Middle frontal gyrus (tissue), 1 donor: ENCODE measurements at regions not wholly inside any gene's neighbourhood (a gene's known extent, or its start where the extent isn't known, plus 50 kb on each side); places are given as distances from the start of the nearest gene placed in this dataset.

Experiments used
- DNase-seq: peaks from one replicate; pipeline ENCODE4 v3.0.0-alpha.2; 2015; ENCODE audit warnings: low spot score; ENCODE audit errors: extremely low spot score

DNA sequence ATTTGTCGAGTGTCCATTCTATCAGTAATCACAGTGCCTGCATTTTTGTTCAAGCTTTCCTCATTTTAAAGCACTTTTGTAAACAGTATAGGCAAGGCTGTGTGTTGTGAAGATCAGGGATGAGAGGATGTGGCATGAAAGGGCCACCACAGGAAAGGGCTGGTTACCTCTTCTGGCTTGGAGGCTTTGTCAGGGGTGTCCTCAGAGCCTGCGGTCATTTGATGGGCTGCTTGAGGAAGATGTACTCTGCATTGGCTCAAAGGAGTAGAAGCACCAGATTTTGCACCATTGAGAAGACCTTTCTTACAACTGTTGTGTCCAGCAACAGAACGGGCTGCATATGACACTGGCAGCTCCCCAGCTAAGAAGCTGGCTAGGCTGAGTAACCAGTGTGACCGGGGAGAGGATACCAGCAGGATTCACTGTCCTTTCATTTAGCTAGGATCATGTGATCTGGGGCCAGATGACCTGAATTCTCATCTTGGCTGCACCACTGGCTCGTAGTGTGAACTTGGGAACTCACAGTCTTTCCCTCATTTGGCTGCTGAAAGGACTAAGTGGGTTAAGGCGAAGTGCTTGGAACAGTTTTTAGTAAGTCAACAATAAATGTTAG lies 380.2 kb downstream of the FGF9 start:
- no peak for DNase-seq

DNA sequence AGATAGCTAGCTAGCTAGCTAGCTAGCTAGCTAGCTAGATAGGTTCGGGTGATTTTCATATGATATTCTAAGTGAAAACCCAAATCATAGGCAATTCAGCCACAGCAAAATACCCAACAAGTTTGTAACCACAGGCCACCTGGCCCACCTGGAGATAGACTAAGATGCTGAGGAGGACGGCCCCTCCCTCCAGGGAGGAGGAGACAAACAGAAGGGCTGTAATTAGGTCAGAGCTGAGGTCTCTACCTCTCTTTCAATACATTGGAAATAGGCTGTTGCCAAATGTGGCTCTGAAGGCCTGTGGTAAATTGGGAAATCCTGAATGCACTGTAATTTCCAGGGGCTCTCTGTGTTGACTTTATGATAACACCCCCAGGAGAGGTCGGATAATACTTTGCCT lies 382.2 kb downstream of the FGF9 start:
- DNase-seq: no peak

DNA sequence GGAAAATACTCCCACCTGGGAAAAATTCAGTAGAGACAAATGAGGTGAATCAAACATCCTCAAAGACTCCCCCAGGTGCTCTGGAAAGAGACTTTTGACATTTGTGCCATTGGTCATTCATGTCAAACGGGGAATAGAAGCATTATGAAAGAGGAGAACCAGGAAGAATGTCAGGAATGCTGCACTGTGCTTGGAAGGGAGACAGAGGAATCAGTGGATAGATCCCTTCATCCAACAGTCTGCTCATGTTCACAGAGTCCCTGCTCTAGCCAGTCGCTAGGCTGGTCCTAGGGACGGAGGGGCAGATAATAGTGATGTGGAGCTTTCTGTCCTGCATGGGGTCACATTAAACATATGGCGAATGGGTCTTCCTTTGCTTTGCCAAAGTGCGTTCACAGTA lies 384.4 kb downstream of the FGF9 start:
- DNase-seq: no peak

DNA sequence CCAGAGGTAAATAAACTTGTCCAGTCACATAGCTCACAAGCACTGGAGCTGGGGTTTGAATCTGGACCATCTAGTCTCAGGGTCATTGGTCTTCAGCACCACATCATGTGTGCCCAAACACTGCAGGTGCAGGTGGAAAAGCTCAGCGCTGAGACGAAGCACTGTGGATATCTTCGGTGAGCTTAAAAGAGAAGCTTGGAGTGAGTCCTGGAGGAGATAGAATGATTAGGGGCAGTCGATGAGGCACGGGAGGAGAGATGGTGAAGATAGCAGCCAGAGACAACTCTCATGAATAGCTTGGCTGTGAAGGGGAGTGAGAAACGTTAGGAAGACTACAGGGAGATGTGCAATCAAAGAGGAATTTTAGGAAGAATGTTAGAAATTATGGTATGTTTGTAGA lies 389.3 kb downstream of the FGF9 start:
- no peak for DNase-seq

DNA sequence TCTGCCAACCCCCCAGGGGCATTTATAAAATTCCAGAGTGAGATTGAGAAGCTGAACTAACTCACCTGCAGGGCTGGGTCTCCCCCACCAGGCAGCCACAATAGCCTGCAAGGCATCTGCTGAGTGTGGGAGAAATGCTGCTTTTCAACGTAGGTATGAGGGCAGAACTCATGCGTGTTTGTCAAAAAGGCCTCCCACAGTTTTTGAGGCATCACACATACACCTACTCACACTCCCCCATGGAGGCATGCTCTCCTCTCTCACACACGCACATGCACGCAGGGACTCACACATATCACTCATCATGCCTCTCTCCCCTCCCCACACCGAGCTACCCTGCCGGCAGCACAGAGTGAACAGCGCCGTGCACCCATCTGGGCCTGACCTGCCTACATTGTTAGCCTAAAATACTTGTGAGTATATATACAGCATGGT lies 390.5 kb downstream of the FGF9 start:
- DNase-seq: no peak

DNA sequence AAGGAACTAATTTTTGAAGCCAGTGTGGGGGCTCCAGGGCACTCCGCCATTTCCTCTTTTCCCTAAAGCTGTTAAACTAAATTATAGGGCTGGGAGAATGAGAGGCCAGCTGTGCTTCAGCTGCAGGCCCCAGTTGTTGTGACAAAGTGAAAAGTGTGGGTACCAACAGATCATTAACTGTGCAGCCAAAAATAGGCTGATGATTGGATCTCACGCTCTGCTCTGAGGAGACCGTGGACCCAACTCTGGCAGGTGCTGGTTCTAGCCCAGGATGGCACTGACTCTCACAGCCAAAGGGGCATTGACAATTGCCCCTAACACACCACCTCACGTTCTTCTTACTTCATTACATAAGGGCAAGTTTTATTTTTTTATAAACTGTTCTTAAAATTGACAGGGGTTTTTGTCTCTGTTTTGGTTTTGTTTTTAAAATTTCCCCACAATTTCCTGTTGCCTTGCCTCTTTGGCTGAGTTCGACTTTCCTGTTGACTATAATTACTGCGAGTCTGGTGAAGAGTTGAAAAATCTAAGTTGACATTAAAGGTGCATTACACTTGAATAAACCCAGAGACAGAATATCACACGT lies 391.0 kb downstream of the FGF9 start:
- no peak for DNase-seq

DNA sequence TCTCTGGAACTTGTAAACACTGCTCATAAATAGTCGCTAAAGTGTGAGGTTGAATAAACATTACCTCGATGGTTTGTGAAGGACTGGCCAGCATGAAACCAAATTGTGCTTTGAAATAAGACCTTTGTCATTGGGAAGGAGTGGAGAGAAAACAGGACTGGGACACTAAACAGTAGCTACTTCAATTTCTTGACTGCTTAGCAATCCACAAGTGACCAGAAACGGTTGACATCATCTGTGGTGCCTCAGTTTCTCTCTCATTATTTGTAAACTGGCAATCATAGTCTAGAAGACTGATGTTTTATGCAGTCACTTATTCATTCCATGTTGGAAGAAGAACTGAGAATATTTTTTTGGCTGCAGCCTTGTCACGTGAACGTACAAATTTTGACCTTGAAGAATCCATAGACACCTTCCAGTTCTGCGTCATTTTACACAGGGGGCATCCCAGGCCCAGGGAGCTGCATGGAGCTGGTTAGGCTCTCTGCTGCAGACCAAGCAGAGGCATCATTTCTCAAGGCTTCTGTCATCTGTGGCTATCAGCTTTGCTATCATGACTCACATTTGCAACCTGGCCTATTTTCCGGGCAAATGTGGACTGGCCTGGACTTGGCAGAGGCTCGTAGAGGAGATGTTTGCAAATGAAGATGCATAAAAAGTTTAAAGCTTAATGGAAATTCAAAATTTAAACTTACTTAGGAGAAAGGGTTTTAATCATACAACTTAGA lies 391.8 kb downstream of the FGF9 start:
- no peak for DNase-seq

DNA sequence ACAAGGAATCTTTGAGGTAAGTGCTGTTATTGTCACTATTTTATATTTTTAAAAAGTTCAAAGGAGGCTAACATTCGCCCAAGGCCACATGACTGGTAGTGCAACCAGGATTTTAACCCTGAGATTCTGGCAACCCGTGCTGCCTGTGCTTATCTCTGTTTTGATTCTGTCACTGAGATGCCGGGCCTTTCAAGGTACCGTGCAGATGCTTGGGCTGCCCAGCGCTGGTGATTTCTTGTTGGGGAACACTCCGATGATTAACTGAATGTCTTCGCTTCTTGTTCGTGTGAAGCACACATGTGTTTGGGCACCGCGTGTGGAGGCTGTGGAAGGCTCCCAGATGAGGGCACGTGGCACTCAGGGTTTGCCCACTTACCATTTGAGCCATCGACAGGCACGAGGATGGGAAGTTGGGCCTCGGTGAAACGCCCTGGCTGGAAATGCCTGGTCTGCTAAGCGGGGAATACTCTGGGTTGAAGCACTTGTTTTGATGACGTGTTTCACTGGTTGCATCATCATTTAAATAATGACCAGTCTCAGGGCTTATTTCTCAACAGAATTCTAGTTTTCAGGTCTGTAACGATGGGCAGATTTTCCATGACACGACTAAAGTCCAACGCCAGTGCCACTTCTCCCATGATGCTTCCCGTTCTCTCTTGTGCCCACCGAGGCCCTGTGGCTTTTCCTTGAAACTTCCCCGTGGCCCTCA lies 392.7 kb downstream of the FGF9 start:
- no peak for DNase-seq

DNA sequence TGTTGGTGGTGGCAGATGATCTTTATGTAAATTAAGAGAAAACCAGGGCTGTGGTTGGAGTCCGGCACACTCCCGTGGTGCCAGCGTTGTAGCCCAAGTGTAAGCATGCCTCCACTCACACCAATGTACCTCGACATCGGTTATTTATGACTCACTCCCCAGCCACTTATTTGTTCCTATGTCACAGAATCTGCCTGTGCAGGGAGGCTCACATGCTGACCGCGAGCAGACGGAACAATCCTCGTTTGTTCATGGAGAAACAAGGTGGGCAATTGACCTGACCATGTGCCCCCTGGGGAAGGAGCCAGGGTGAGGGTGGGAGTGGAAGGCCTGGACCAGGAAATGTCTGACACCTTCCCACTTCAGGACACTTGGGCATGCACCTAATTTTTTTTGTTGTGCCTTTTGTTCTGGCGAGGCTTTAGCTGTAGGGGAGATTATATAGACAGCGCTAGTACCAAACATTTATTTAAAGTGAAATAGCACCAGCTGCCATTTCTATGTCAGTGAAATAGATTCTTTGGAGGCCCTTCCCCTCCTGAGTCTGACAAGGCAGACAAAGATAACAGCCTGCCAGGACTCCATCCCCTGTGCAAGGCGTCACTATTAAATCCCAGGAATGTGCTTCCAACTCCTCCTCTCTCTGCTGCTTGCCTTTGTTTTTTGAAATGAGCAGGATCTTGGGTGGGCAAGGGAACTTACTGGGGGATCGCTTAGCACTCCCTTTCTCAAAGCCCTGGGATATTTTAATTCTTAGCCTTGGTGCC lies 394.2 kb downstream of the FGF9 start:
- DNase-seq: no peak

DNA sequence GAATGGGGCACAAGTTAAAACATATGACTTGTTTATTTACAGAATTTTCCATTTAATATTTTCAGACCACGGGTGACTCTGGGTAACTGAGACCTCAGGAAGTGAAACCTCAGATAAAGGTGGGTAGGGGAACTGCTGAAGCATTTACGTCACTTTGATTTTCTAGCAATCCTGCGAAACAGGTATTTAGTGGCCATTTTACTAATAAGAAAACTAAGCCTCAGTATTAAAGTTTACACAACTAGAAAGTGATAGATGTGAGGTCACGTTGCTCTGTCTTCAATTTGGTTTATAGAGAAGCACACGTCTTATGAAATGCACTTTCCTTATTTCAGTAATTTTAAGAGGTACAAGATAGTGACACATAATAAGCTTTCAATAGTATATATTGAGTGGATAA lies 402.8 kb downstream of the FGF9 start:
- no peak for DNase-seq

DNA sequence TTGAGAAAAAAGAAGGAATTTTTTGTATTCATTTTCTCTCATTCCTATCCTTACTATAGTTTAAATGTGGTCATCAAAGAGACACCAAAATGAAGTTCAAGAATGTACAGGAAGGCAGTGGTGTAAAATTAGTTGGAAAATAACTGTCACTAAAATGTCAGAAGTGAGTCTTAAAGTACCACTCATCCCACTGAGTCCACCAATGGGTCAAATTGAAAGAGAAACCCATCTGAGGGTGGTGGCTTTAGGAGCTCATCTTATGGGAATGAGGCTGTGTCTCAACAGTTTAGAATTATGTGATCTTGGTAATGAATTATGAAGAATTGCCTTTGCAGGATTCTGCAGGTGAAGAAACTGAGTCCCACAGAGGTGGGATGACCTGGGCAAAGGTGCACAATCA lies 403.5 kb downstream of the FGF9 start:
- DNase-seq: no peak

DNA sequence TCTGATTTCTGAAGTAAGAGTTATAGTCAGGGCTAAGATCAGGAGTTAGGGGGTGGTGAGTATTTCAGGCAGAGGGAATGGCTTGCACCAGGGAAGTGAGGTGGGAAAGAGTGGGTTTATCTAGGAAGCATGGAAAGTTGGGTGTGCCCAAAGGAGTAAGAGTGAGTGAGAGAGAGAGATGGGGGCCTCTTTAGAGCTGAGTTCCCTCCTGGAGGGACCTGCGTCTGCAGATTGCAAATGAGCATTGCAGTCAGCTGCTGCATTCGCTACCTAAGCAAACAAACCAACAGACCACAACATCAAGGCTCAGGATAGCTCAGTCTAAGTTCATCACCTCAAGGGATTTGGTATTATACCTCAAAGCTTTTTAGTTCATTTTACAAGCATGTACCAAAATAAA lies 405.8 kb downstream of the FGF9 start:
- DNase-seq: no peak

DNA sequence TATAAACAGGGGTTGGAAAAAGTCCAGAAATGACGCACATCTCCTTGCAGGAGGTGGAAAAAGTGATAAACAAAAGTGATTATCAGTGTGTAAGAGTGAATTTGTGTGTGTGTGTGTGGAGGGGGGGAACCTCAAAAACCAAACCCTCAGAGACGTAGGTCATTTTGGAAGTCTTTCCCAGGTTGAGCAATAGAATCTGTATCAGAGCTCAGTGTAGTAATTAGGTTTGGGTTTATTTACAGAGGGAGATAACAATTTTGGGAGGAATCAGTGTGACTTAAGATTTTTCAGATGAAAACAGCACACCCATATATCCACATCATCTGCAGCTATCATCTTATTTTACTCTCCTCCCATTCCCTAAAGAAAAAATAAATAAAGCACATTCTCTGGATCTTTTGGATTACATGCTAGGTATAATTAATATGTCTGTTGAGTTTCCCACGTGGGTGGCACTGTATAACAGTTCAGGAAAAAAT lies 406.4 kb downstream of the FGF9 start:
- no peak for DNase-seq

DNA sequence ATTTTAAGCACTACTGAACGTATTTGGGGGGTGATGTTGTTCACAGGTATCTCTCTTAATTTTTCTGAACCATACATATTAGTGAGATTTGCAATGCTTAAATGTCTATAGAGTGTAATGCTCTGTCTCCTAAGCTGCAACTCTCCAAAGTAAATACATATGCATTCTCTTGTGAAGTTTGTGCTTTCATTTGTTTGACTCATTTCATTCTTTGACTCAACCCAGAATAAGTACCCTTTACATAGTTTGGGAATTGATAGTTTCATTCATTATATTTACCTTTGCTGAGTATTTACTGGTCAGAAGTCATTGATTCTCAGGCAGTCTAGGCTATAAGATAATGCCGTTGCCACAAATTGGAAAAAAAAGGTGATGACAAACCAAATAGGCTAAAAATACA lies 406.9 kb downstream of the FGF9 start:
- DNase-seq: no peak

DNA sequence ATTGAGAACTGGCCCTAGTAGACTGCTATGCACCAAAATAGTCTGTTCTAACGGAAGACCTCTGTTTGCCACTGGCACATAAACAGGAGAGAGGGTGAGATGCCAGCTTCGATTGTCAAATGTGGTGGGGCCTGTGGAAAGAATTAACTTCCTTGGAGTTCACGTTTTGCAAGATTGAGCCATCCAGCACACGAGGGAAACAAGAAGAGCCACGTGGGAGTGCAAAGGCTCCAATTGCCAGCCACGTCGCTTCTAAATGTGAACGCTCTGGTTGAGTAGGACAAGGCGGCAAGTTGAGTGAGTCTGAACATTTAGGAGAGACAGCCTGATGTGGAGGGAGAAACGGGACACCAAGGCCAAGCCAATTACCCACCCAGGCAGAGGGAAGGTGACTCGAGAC lies 409.1 kb downstream of the FGF9 start:
- DNase-seq: no peak

DNA sequence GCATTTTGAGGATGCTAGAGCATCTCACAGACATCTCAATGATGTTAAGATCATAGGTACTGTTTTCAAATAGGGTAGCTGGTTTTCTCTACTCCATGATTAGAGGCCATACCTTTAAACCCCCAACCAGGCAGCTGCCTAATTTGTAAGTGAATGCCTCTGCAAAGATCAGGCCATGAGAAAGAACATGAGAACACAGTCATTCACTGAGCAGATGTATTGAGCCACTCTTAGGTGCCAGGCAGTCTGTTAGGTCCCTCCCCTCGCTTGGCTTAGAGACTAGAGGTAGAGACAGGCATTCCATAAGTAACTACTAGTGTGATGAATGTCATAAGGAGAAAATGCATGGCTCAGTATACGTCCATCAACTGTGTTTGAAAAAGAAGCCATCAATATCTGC lies 410.0 kb downstream of the FGF9 start:
- no peak for DNase-seq

DNA sequence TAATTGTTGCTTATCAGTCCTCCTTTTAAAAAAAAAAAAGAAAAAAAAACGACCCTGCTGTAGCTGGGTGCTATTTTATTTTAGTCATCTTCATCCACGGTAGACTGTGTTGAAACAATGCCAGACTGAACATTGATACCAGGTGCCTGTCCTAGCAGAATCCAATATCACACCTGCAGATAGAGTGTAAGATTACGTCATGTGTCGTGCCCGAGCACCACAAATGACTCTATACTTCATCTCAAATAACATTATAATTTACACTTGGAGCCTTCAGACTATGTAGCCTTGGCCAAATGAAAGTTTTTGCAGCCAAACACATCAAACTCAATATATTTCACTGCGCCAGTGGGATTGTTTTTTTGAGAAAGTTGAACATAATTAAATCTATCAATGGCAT lies 410.6 kb downstream of the FGF9 start:
- DNase-seq: no peak

DNA sequence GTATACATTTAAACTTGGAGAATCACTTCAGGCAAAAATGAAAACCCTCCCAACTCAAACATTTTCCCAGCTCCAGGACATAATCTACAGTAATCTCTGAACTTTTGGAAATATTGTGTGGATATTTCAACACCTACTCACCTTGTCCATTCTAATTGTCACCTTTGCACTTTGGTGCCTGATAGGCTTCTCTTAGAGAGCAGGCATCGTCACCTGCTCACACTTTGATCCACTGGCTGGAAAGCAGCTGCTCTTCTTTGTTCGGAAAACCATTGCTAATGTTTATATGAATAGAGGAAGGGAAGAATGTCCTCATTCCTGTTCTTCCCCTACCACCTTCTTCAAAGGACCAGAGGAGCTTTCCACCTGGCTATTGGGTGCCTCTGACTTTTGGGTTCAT lies 411.2 kb downstream of the FGF9 start:
- DNase-seq: no peak

DNA sequence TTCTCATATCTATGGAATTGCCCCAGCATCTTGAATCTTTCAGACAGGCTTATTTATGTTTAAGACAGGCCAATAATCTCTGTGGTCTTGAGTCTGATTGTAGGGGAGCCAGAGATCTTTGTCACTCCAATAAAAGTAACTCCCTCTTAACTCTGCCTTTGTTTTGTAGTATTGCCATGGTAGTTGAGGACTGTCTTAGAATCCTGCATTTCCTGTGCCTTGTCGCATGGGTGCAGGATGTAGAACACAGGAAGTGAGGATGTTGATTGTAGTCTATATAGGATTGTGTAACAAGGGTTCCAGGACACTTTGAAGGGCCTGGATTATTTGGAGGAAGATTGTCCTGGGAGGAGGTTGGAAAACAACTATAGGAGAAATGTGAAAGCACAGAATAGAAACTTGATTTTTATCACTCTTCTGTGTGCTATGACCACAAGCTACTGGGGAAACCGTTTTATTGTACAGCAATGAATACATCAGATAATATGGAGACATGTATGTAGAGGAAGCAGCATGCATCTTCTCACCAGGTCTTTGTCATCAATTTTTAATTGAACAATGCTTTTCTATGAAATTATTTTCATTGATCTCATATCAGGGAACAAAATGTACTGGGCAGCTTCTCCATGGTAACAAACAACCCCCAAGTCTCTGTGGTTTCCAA lies 411.7 kb downstream of the FGF9 start:
- DNase-seq: no peak

DNA sequence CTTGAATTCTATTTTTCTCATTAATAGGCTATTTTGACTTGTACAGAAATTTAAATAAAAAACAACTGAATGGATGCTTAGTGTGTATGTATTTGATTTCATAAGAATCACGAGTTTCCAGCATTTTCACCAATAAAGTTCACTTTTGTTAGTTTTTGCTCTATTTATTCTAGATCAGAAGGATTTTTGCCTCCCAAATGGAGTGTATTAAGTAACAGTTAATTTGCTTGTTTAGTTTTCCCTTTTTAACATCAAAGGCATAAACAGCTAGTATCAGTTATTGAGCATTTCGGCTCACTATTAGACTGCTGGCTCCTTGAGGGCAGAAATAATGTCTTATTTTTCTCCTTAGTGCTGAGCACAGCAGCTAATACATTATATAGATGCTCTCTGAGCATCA lies 414.1 kb downstream of the FGF9 start:
- no peak for DNase-seq
